ENCODE measurements at regions not wholly inside any gene's neighbourhood (a gene's known extent, or its start where the extent isn't known, plus 50 kb on each side); places are given as distances from the start of the nearest gene placed in this dataset.
"Not testable (repeated sequence)": the region's sequence is repeated elsewhere in the genome, so short reads cannot be mapped to it uniquely, and the experiment has no call there.

- no peak for DNase-seq
Observed at GRCh38 chr4:128560754-128561495, 248.6 kb upstream of the JADE1 start.

GRCh38 chr4:128558896-128559679, 250.4 kb upstream of the JADE1 start:
- no peak for DNase-seq

DNA sequence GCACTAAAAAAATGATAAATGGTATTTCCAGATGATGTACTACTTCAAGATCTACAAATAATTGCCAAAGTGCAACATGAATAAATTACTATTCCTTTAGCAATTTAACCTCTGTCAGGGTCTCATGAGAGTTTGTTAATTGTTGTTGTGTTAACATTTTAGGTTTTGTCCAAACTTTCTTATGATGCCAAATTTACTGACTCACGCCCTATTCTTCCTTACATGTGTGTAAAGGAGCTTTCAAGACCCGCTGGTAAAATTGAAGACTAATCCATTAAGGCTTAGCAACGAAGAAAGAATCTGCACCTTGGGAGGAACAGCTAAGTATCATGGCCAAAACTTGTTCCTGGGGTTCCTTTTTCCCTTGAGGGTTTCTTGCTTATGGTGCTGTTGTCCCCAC, 252.7 kb upstream of the JADE1 start:
- DNase-seq = no peak

DNA sequence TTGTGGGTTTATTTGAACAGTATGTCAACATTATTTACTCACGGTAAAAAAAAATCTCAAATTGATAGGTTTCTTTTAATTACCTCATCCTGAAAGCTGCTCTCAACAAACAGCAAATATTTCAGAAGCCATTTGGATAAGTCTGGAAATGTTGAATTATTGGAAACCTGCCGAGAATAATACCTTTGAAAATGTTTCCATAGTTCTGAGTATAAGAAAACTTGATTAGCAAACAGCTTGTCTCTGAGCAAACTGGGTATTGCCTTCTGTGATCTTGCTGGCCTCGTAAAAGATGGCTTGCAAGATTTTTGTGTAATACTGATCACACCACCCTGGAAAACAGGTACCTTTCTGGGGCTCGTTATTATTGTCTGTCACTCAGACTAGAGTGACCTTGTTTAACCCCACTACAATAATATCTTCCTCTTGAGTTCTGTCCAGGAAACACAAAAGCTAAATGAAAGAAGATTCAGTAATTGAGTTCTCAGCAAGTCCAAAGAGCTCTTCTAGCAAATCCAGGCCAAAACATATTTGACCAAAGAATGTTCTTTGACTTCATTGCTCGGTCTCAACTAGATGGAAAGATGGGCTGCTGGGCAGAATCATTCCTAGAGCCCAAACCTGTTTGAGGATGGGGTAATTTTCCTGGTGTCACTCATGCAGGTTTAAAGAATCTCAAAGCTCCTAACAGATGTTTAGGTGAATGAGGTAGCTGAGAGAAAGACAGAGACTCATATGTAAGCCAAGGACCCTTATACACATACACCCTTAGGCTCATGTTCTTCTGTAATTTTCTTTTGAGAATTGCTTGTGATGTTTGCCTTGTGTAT, 255.6 kb upstream of the JADE1 start:
- no peak for DNase-seq

DNA sequence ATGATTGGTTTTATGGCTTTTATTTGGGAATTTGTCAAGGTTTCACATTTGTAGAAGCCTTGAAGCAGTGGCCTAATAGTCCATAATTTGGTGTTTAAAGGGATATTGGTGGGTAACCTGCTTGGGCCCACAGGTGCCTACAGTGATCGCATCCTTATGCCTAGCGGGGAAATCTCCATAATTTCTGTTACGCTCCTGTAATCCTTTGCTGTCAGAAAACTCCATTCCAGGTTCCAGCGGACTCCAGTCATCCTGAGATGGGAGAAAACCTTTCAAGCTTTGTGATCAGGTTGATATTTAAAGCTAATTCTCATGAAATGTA, 257.0 kb upstream of the JADE1 start:
- DNase-seq = no peak

DNA sequence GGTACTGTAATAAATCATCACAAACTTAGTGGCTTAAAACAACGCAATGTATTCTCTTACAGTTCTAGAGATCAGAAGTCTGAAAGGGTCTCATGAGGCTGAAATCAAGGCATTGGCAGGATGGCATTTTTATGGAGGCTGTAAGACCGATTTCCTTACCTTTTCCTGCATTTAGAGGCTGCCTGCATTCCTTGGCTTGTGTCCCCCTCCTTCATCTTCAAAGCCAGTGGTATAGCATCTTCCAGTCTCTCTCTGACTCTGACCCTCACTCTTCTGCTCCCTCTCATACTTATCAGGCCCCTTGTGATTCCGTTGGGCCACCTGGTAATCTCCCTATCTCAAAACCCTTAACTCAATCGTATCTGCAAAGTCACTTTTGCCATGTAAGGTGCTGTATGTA, 258.2 kb upstream of the JADE1 start:
- DNase-seq = no peak

DNA sequence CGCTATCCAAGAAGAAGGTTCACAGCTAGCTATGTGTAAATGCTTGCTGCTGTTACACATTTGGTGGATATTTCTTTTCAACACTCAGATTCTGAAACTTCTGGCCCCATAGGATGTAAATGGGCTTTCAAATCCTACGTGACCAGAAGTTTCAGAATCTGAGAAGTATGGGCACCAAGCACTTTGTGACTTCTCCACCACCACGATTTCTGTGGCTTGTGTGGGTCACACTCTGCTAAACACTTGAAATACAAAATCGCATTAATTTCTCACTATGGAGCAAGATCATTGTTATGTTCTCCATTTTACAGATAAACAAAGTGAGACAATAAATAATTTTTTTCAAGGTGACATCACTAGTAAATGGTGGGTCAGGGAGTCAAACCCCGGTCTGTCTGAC, 259.4 kb upstream of the JADE1 start:
- no peak for DNase-seq

DNA sequence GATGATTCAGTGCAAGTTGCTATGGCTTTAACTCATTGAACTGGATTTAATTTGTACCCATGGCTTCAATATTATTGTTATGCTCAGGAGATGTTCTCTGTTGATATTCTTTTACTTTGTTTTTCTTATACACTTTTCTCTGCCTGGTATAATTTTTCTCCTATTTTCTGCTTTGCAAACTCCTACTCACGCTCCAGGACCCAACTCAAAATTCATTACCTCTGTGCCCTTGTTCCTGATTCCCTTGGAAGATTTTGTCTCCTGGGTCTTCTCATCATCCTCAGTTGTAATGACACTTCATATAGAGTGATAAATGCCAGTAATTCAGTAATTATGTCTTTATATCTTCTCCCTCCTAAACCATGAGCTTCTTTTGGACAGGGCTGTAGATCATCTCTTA, 259.9 kb upstream of the JADE1 start:
- no peak for DNase-seq

DNA sequence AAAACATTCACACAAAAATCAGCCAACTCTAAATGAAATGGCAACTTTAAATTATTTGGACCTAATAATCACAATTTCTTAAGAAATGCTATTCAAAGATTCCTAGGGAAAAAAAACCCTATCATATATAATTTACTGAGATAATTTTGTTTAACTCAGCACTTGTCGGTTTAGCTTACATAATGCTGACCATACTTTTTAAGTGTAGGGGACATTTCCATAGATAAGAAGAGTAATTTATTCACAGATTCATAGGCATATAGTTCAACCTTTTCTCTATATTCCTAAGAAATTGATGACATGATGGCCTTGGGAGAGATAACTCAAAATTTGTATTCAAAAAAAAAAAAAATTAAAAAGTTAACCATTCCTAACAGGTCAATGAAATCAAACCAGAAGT, 260.8 kb upstream of the PGRMC2 start:
- no peak for DNase-seq

- DNase-seq = no peak
Observed at GRCh38 chr4:128544272-128544671, 256.7 kb upstream of the PGRMC2 start.

GRCh38 chr4:128543696-128544095, 256.1 kb upstream of the PGRMC2 start:
- no peak for DNase-seq

GRCh38 chr4:128542047-128542446, 254.4 kb upstream of the PGRMC2 start:
- DNase-seq = no peak

GRCh38 chr4:128540122-128540521, 252.5 kb upstream of the PGRMC2 start:
- no peak for DNase-seq

DNA sequence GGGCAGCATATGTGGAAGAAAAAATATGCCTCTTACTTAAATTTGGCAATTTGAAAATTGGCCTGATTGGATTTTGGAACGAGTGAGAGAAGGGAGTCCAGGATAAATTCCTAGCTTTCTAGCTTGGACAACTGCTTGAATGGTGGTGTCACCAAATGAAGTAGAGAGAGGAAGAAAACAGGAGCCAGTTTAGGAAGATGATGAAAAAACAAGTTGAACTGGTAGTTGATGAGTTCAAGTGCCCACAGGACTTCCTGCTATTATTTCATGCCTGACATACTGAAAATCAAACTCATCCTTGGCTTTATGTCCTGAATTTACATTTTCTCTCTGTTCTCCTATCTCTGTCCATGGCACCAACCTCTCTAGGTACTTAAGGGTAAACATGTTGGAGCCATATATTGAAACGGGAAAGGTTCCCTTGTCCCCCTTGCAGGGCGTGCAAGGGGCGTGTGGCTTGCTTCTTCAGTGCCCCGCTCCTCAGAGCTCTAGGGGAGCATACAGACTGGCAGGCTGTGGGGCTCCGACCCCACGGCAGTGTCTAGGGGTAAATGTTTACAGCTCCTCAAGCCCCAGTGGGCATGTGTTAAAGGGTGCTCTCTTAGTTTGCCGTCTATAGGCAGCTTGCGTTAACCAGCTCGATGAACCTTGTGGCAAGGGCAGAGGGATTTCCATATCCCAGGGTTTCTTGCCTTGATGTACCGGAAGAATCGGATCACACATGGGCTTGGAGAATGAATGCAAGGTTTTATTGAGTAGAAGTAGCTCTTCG, 250.7 kb upstream of the PGRMC2 start:
- DNase-seq = no peak

DNA sequence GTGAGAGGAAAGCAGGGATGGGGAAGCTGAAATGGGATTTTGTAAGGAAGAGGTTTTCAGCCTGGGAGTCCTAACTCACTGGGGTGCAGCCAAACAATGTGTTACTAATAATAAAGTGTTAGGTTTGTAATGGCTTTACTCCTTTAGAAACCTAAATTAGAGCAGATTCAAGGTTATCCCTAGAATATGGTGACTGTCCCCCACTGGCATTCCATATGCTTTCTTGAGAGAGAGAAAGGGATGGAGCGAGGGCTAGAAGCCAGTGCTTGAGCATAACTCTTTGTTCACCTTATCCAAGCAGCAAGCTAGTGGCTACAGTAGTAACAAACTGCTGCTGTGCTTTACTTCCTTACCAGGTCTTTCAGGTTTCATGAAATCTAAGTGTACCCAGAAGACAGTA, 249.1 kb upstream of the PGRMC2 start:
- no peak for DNase-seq

DNA sequence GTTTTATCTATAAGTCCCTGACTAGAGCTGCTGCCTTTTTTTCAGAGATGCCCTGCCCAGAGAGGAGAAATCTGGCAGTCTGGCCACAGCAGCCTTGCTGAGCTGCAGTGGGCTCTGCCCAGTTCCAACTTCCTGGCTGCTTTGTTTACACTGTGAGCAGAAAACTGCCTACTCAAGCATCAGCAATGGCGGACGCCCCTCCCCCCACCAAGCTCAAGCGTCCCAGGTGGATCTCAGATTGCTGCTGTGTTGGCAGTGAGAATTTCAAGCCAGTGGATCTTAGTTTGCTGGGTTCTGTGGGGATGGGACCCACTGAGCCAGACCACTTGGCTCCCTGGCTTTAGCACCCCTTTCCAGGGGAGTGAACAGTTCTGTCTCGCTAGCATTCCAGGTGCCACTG, 247.9 kb upstream of the PGRMC2 start:
- DNase-seq = not testable (repeated sequence)

DNA sequence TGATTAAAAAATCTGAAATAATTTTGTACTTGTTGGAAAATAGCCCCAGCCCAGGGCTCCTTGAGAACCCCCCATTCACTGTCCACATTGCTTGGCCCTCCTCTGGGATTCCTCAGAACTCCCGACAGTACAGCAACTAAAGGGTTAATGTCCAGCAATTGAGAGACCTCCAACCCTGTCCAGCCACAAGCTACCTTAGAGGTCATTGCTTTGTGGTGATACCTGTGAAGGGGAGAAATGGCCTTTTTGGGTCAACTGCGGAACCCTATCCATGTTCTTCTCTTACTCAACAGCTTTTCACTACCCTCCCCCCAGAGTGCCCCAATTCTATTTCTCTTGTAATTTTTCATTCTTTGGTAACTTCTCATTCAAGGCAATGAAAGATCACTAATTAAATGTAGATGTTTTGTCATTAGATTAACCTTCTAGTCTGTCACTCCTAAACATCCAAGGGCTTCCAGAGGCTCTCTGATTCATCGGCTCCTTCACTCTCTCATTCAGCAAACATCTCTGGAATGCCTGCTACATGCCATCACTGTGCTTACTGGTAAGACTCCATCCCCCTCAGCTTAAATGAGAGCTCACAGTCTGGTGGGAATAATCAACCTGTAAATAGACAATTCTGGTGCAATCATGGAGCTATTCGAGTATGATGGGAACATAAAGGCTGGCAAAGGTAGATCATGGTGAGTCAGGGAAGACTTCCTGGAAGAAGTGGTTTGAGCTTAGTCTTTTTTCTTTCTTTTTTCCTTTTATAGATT, 241.4 kb upstream of the PGRMC2 start:
- no peak for DNase-seq

- no peak for DNase-seq
Observed at GRCh38 chr4:128527946-128528576, 240.4 kb upstream of the PGRMC2 start.

DNA sequence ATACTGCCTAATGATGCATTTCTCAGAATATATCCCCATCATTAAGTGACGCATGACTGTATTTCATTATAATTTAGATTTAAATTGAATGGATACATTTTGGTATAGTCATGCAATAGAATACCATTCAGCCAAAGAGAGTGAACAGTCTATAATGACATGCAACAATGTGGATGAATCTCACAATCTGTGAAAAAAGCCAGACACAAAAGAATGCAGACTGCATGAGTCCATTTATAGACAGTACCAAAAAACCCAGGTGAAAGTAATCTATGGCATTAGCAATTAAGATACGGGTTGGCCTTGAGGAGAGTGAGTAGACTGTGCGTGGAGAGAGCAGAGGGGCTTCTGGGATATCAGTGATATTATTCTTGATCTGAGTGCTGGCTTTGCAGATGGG, 239.7 kb upstream of the PGRMC2 start:
- DNase-seq = no peak

DNA sequence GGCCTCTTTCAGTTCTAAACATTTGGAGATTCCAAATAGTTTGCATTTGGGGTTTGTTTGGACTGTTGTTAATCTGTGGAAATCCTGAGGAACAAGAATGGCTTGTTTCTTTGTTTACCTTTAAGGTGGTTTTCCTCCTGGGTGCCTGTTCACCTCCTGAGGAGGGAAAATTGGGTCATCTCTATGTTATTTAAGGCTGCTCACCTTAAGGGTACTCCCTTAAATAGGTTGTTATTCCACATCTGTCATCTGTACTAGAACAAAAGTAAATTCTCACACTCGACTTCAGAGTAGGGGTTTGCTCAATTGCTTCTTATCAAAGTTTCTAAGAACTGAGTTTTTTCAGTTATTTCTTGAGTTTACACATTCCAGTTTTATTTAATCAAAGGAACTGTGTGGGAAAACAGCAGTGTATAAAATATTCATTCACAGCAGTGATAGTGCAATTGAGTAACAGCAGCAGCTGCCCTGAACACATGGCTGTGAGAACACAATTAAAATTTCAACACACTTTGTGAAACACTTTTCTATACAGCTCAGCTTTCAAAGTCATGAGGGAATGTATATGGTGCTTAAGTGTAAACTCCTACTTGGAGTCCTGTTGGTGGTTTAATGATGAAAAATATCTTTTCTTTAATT, 238.5 kb upstream of the PGRMC2 start:
- no peak for DNase-seq

DNA sequence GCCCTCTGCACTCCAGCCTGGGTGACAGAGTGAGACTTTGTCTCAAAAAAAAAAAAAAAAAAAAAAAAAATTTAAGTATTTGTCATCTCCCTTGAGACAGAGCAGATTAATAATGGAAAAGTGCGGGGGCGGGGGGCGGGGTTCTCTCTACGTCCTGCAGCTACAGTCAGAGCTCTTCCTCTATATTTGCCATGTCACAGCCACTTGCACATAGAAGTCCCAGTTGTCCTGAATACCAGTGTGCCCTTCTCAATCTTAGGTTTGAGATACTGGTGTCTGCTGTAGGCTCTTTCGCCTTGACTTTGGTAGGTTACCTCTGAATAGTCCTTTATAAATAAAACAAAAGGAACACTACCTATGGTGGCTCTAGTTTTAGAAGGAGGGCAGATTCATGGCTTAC, 237.8 kb upstream of the PGRMC2 start:
- DNase-seq = no peak

All from GF-D8 (cell line).